ENCODE measurements at regions not wholly inside any gene's neighbourhood (a gene's known extent, or its start where the extent isn't known, plus 50 kb on each side); places are given as distances from the start of the nearest gene placed in this dataset.

- no peak for DNase-seq (ENCODE audit: low spot score)
- ATAC-seq (ENCODE audit: low FRiP score), result no peak
- TF ChIP-seq CTCF (IDR thresholded peaks at IDR 0.05), result no peak
Observed at GRCh38 chr5:143559586-143560109, 156.2 kb upstream of the NR3C1 start.

- no peak for TF ChIP-seq CTCF (IDR thresholded peaks at IDR 0.05)
- no peak for DNase-seq (ENCODE audit: low spot score)
- ATAC-seq (ENCODE audit: low FRiP score), result no peak
Observed at GRCh38 chr5:143558048-143558447, 154.6 kb upstream of the NR3C1 start.

GRCh38 chr5:143557061-143557818 is 153.8 kb upstream of the NR3C1 start:
- TF ChIP-seq CTCF (IDR thresholded peaks at IDR 0.05), result no peak
- ATAC-seq (ENCODE audit: low FRiP score), result peak; percentile 47
- DNase-seq (ENCODE audit: low spot score), result no peak

GRCh38 chr5:143554918-143555477 is 151.5 kb upstream of the NR3C1 start:
- DNase-seq (ENCODE audit: low spot score), result no peak
- no peak for ATAC-seq (ENCODE audit: low FRiP score)
- TF ChIP-seq CTCF (IDR thresholded peaks at IDR 0.05), result no peak

GRCh38 chr5:143554187-143554717 is 150.8 kb upstream of the NR3C1 start:
- ATAC-seq (ENCODE audit: low FRiP score) (peak; percentile 58), DNase-seq (ENCODE audit: low spot score) (no peak)
- TF ChIP-seq CTCF (IDR thresholded peaks at IDR 0.05), result no peak

GRCh38 chr5:143552680-143553079 is 149.2 kb upstream of the NR3C1 start:
- no peak for ATAC-seq (ENCODE audit: low FRiP score)
- DNase-seq (ENCODE audit: low spot score), result no peak
- TF ChIP-seq CTCF (IDR thresholded peaks at IDR 0.05), result no peak
